GM18858 (cell line): ENCODE measurements at regions not wholly inside any gene's neighbourhood (a gene's known extent, or its start where the extent isn't known, plus 50 kb on each side); places are given as distances from the start of the nearest gene placed in this dataset.
"Not testable (repeated sequence)": the region's sequence is repeated elsewhere in the genome, so short reads cannot be mapped to it uniquely, and the experiment has no call there.

Experiments used
- ATAC-seq: cut with Tn5 transposase; IDR thresholded peaks from one replicate; pipeline ENCODE4 v1.9.1; 2021; ENCODE audit not compliant: unreplicated experiment

DNA sequence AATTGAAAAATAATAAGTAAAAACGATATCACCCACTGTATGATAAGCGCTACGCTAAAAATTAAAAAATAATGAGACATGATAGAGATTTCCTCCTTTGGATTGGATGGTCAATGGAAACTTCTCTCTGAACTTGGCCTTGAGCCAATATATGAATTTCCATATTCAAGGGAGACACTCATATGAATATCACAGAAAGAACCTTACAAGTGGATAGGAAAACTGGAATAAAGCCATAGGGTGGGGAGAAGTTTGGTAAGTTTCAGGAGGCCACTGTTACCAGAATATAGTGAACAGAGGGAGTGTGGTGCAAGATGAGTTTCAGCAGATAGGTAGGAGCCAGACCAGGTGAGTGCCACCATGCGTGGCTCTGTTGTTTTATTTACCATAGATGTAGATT is 147.2 kb downstream of the SEM1 start:
- ATAC-seq: no peak

DNA sequence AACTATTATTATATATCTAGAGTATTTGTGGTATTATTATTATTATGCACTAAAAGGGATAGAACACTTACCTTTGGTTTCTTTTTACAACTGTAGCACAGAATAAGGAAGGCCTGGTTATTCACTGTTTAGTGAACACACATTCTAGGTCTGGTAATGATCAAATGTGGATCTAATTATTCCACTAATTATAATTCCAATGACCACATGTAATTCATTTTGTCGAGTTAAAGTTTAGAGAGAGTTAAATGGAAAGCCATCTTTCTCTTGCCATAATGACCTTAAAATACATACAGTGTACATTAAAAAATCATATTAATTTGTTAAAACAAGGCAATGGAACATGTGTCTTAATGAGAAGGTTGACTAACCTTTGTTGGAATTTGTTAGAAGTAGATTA is 147.8 kb downstream of the SEM1 start:
- ATAC-seq: no peak

DNA sequence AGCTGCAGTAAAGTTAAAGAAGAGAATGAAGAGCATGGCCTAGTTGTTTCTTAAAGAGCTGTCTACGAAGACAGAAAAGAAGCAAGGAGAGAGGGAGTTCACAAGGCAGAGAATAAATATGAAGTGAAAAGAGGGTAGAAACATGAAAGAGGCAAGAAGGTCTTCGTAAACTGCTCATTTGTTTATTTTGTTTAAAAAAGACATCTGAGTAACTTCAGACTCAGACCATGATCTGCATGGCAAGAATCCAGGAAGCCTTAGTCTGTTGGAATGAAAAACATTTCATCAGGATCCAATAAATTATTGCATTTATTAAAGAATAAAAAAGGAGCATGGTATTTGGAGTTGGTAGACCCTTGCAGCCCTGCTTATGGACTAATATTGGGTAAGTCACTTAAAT is 151.1 kb downstream of the SEM1 start:
- ATAC-seq: no peak

DNA sequence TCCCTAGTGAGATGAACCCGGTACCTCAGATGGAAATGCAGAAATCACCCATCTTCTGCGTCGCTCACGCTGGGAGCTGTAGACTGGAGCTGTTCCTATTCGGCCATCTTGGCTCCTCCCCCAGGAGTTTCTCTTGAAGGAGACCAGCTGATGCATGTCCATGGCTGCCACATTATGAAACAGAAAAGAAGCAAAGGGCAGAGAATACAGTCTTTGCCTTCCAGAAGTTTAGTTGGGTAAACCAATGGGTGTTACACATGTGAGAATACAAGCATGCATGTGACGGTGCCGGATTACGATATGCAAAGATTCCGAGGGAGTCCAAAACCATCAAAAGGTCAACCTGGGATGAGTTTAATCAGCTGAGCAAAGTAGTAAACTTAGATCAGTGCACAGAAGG is 151.6 kb downstream of the SEM1 start:
- no peak for ATAC-seq

DNA sequence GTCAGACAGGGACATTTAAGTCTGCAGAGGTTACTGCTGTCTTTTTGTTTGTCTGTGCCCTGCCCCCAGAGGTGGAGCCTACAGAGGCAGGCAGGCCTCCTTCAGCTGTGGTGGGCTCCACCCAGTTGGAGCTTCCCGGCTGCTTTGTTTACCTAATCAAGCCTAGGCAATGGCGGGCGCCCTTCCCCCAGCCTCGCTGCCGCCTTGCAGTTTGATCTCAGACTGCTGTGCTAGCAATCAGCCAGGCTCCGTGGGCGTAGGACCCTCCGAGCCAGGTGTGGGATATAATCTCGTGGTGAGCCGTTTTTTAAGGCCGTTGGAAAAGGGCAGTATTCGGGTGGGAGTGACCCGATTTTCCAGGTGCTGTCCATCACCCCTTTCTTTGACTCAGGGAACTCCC is 152.0 kb downstream of the SEM1 start:
- not testable (repeated sequence) for ATAC-seq

DNA sequence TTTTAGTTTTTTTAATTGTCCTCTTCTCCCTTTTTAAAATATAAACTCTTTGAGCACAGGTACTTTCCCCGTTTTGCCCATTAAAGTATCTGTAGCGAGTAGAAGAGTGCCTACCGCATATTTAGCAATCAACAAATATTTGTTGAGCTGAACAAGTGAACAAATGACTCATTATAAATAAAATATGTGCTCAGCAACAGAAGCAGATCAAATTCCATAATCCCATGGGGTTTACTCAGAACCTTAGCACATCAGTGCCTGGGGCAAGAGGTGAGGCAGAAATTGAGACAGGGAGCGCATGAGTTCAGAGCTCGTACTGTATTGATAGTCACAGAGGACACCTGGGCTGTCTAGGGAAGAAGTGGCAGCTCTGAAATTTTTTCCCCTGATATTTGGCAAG is 161.0 kb downstream of the SEM1 start:
- ATAC-seq: no peak

DNA sequence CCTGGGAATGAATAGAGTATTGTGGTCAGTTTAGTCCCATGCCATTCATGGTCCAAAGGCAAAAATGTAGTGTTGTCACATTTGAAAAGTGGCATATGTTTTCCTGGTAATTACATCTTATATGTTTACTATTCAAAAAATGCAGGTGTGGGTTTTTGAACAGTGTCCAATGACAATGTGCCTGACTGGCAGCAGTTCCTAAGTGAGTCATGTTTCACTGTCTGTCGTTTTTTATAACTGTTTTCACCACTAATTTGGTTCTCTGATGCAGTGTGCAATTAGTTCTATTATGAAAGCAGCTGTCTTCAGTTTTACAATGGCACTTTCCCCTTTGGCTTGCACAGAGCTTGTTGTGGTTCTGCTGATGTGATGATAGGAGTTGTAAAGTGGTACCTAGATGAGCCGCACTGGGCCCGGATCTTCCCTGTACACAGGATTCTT is 162.3 kb downstream of the SEM1 start:
- ATAC-seq: no peak

DNA sequence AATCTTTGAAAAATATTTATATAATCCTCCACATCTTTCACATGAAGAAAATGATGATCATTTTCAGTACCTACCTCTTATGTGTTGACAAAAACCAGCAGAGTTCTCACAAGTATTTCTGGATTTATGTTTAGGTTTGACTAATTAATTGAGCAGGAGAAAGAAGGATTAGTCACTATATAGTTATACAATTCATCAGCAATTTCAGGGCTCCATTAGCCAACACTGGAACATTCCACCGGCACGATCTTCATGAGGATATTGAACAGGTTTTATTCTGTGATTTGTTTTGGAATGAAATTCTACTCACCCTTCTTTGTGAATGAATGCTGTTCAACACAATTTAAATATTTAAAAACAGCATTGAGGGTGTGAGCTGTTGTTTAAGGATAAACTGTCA is 163.2 kb downstream of the SEM1 start:
- no peak for ATAC-seq

DNA sequence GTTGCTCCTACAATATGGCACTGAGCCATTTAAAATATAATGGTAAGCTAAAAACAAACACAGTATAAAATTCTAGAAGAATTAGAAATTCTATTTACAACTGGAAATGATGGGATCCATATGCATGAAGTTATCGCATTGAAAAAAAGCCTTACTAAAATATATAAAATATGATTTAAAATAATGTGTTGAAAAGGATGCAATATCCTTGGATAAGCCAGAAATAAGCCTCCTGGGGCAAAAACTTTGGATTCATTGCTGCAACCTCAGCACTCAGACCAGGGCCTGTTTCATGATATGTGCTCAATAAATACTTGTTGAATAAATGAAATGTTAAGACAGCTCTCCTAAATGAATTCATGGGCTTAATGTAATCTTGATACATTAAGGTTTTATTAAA is 170.2 kb downstream of the SEM1 start:
- no peak for ATAC-seq

DNA sequence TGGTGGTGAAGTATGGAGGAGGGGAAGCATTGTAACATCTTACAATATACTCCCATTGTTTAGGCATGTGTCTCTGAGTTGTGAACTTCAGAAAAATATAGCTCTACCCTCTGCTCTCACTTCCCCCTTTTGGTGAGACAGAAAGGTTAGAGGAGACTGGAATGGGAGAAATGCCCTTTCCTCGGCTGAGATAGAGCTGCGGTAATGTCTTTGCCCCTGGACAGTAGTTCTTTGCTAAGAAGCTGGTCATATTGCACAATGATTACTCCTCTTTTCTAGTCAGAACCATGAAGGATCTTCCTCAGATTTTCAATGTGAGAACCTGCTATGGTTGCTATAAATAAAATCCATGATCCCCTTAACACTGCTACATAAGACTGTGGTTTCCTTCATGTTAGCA is 171.0 kb downstream of the SEM1 start:
- no peak for ATAC-seq

DNA sequence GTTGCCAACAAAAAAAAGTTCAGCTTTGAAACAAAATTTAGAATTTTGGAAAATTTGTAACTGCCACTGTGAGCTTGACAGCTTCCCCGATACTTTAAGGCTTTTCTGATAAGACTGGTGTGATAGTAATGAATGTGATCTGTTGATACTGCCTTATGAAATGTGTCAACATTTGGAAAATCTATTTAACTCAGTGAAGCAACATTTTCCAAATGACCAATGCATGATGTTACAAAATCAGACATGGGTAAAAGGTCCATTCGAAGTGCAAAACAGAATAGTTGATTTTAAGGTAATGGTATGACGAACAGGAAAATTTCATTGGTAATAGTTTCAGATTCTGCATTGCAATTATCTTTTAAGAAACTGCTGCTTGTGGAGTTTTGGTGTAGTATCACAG is 175.4 kb downstream of the SEM1 start:
- no peak for ATAC-seq

DNA sequence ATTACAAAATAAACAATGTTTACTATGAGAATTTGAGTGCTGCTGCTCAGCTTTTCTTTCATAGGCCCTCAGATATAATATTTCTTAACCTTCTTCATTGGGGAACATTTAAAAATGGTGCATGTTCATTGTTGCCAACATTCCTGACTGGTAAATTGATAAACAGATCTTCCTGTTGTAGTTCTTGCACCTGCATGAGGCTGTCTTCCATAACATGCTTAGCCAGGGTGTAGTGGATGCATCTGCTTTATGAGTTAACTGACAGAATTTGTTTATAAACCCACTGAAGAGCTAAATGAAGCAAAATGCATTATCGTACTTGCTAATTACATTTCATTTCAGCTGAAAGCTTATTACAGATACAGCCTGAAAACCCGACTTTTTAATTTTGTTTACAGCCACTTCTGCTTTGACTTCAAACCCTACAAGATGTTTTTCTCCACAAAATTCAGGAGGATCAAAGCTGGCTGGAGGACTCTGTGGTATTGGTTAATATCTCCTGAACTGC is 177.2 kb downstream of the SEM1 start:
- no peak for ATAC-seq

DNA sequence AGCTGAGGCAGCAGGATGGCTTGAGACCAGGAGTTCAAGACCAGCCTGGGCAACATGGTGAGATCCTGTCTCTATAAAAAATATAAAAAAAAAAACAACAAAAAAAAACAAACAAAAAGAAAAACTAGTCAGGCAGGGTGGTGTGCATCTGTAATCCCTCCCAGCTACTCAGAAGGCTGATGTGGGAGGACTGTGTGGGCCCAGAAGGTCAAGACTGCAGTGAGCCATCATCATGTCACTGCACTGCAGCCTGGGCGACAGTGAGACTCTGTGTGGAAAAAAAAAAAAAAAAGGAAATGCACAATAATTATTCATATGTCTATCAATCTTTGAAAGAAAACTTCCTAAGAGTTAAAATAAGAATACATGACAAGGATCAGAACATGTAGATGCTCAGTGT is 178.3 kb downstream of the SEM1 start:
- no peak for ATAC-seq

DNA sequence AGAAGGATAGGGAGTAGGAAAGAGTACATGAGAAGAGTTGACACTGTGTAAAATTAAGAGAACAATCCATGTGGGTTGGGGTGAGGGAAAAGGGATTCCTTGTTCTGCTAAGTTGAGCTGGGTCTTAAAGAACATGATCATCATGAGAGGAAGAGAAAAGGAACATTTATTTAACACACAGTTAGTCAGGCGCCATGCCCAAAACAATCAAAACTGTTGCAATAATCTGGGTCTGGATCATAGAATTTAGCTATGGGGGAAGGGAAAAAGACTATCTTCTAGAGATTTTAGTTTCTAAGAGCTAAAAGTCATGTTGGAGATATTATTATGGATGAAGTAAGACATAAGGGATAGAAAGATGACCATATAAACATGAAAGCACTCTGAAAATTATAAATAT is 178.9 kb downstream of the SEM1 start:
- ATAC-seq: no peak

DNA sequence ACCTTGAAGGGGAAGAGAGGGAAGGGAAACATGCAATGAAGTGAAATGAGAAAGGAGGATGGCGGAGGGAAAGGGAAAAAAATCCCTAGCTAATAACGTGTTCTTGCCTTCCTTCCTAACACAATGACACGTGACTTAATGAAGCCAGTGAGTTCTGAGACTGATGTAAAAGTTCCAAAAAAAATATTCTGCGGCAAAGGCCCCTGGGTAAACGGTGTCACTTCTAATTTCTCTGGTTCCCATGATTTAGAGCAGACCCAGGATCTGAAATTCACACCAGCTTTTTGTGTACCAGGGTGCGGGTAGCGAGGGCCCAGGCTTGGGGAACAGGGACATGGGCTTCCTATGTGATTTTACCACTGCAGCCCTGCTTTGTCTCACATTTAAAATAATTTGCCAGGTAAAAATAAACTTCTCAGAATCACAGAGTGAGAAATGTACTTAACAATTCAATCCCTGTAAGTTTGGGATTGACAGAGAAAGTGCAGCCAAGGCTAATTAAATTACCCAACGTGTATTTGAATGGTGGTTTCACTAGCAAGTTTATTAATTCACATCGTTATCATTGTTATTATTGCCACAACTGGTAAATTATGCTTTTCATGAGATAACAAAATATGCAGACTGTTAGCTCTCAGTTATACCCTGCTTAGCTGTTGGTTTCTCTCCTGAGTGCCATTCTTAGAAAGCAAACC is 182.4 kb downstream of the SEM1 start:
- no peak for ATAC-seq

DNA sequence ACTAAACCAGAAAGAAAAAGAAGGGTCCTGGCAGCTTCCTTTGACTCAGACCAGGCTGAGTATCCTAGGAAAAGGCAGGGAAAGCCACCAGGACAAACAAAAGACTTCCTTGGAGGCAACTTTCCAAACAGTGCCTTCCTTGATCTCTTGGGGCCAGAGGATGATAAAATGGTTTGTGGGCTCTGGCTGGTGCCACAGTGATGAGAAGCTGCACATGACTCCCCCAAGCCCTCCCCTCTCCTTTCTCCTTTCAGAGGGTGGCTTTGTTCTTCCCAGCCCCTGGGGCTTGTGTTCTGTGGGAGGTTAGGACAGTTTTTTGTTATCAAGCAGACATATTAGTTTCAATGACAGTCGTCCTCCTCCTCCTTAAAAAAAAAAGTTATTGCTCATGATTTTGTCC is 183.2 kb downstream of the SEM1 start:
- ATAC-seq: no peak

DNA sequence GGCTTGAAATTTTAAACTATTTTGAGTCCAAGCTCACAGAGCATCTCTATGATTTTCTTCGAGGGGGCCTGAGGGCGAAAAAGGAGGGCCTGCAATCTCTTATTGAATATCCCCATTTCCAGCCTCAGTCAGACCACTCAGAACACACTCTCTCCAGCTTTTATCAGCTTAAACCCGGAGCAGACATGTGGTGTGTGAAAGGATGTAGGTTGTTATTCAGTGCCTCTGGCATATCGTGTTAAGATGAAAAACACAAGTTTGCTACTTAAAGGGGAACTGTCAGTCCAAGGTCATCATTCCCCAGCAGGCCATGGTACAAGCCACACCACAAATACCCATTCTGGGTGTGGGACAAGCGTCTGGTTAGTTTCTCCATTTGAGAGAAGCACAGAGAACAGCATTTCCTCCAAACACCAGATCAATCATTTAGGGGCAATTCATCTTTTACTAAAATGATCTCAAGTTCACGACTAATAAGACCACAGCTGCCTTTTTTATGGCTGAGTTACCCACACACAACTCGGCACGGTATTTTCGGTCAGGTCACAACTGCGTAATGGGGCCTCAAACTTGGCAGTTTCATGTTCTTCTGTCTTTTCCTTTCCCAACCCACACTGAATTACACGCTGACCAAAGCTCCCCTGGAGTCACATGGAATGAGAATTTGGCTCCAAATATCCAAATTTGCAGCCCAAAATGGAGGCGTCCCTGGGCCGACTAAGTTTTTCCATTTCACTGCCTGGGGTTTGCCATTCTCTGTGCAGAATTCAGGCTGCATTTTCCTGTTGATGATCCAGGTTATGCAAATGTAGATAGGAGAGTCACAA is 188.4 kb downstream of the SEM1 start:
- ATAC-seq: no peak

DNA sequence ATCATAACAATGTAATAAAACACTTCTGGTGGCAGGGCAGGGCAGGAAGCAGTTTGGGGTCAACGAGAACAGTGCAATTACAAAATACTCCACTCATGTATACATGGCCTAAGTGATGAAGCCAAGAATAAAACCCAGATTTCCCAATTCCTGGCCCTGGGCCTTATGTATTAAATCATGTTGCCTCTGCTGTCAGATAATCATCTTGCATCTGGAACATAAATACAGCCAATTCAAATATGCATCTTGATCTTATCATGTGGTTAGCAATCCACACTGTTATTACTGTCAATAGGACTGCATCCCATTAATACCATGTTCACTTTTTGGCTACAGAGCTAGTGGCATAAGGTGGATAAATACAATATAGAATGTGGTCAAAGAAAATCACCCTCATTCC is 186.5 kb upstream of the SLC25A13 start:
- ATAC-seq: no peak

DNA sequence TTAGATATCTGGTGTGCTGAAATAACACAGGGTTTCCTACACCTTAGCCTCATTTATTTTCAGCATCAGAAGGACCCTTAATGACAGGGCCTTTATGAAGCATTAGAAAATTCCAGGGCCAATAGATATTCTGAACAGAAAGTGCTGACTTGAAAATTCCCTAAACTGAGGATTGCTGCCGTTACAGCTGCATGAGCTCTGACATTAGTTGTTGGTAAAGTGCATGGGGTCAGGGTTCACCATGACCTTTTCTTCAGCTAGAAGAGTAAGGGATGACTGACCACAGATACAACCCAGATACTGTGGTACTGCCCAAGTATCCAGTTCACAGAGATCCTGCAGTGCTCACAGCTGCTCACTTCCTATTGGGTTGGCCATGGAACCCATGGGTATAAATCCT is 181.7 kb upstream of the SLC25A13 start:
- no peak for ATAC-seq

DNA sequence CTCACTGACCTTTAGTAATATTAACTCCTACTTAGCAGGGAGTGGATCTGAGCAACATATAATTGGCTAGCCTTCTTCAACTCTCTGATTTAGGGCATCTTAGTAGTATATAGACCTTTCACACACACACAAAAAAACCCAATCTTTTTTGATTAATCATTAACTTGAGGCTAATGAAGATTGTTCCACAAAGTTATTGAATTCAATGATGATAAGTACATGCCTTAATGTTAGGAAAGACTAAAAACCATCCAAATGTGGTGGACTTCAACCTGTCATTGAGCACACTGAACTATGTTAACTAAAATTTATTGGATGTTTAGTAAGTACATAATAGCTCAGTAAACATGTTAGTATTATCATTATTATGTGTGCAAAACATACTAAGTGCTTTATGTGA is 179.4 kb upstream of the SLC25A13 start:
- ATAC-seq: no peak

DNA sequence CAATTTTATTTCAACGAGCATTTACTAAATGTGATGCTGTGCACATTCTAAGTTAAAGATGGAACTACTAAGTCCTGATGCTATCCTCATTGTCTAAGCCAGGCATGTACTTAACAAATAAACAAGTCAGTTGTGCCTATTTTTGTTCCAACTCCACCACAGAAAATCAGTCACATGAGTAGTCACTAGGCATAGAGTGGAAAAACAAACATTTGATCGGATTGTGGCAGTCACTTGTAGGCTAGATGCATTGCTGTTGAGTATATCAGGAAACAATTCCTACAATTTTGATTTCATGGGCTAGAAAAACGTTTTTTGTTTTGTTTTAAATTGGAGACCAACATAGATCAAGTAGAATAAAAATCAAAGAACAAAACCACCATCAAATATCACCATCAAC is 177.6 kb upstream of the SLC25A13 start:
- no peak for ATAC-seq

DNA sequence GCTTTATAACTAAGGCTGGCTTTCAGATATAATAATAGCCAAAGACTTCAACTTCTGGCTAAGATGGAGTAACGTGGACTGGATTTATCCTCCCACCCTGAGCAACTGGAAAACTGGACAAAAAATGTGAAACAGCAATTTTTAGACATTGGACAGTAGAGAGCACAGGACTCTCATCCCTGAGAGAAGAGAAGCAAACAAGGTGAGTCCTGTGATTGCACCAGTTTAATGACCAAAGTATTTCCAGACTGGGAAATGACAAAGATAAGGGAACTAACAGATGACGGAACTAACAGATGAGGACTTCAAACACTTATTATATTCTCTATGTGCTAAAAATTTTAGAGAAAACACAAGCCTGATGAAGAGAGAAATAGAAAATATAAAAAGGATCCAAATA is 175.7 kb upstream of the SLC25A13 start:
- ATAC-seq: no peak
